Neural cell (in vitro differentiated cells): ENCODE measurements at regions not wholly inside any gene's neighbourhood (a gene's known extent, or its start where the extent isn't known, plus 50 kb on each side); places are given as distances from the start of the nearest gene placed in this dataset.

Experiments used
- H2AFZ ChIP-seq: fragments of 200-600, 300-800 bp; sonication (generic), shearing (Covaris generic); 2 replicates; pipeline ENCODE4 v1.6.0; 2014; ENCODE audit warnings: low read depth, mild to moderate bottlenecking, antibody characterized with exemption, low read length, moderate library complexity
- H3F3A ChIP-seq: fragments of 200-600 bp; shearing (Covaris generic); 2 replicates; pipeline ENCODE4 v1.6.1; 2016; ENCODE audit warnings: mild to moderate bottlenecking, moderate library complexity, mixed read lengths, antibody characterized with exemption, low read length; ENCODE audit not compliant: insufficient read depth, poor library complexity, severe bottlenecking
- H3K27ac ChIP-seq: fragments of 200-600, 300-800 bp; sonication (generic), shearing (Covaris generic); 2 replicates; pipeline ENCODE4 v1.5.1; 2014; ENCODE audit warnings: mild to moderate bottlenecking, low read length, moderate library complexity
- H3K27me3 ChIP-seq: fragments of 300-800, 200-600 bp; sonication (generic), shearing (Covaris generic); 2 replicates; pipeline ENCODE4 v1.6.0; 2014; ENCODE audit warnings: mild to moderate bottlenecking, low read depth, low read length, moderate library complexity; ENCODE audit not compliant: insufficient read depth
- H3K36me3 ChIP-seq: fragments of 300-800, 200-600 bp; sonication (generic), shearing (Covaris generic); 2 replicates; pipeline ENCODE4 v1.5.1; 2014; ENCODE audit warnings: mild to moderate bottlenecking, antibody characterized with exemption, low read length, moderate library complexity; ENCODE audit not compliant: insufficient read depth
- H3K4me2 ChIP-seq: fragments of 300-800, 200-600 bp; sonication (generic), shearing (Covaris generic); 2 replicates; pipeline ENCODE4 v1.6.0; 2014; ENCODE audit warnings: mild to moderate bottlenecking, low read length
- H3K4me3 ChIP-seq: fragments of 300-800, 200-600 bp; sonication (generic), shearing (Covaris generic); 2 replicates; pipeline ENCODE4 v1.5.1; 2014; ENCODE audit warnings: mild to moderate bottlenecking, low read length, moderate library complexity
- H3K79me2 ChIP-seq: fragments of 200-600 bp; shearing (Covaris generic); replicated peaks from 2 replicates; pipeline ENCODE4 v1.6.0; 2014; ENCODE audit warnings: mild to moderate bottlenecking, low read length, moderate library complexity; ENCODE audit not compliant: insufficient read depth
- H3K9ac ChIP-seq: fragments of 300-800, 200-600 bp; sonication (generic), shearing (Covaris generic); 2 replicates; pipeline ENCODE4 v1.6.1; 2016; ENCODE audit warnings: mild to moderate bottlenecking, low read length, mixed read lengths
- H3K9me2 ChIP-seq: fragments of 200-600 bp; shearing (Covaris generic); 2 replicates; pipeline ENCODE4 v1.6.1; 2016; ENCODE audit warnings: mild to moderate bottlenecking, low read length, mixed read lengths; ENCODE audit not compliant: insufficient read depth
- H3K9me3 ChIP-seq: fragments of 200-600, 300-800 bp; sonication (generic), shearing (Covaris generic); 2 replicates; pipeline ENCODE4 v1.6.1; 2016; ENCODE audit warnings: mild to moderate bottlenecking, mixed run types, low read length, moderate library complexity, mixed read lengths
- H4K20me1 ChIP-seq: fragments of 200-600 bp; shearing (Covaris generic); 2 replicates; pipeline ENCODE4 v1.6.1; 2016; ENCODE audit warnings: mild to moderate bottlenecking, mixed run types; ENCODE audit not compliant: insufficient read depth
- CTCF ChIP-seq: fragments of 450-650 bp; IDR thresholded peaks from 2 replicates; pipeline ENCODE4 v1.5.1; 2014; ENCODE audit warnings: antibody characterized with exemption, mild to moderate bottlenecking, moderate library complexity; ENCODE audit not compliant: poor library complexity, severe bottlenecking
- EP300 ChIP-seq: fragments of 450-650 bp; conservative IDR thresholded peaks from 2 replicates; pipeline ENCODE4 v1.6.1; 2014; ENCODE audit warnings: antibody characterized with exemption, mild to moderate bottlenecking, moderate library complexity; ENCODE audit not compliant: poor library complexity, severe bottlenecking
- EZH2 ChIP-seq: fragments of 200-600, 300-800 bp; shearing (Covaris generic), sonication (generic); IDR thresholded peaks from 2 replicates; pipeline ENCODE4 v1.6.1; 2014; ENCODE audit warnings: antibody characterized with exemption, low read length, borderline replicate concordance, mild to moderate bottlenecking; ENCODE audit not compliant: insufficient read depth, poor library complexity, severe bottlenecking
- MXI1 ChIP-seq: fragments of 450-650 bp; conservative IDR thresholded peaks from 2 replicates; pipeline ENCODE4 v1.6.1; 2014; ENCODE audit warnings: antibody characterized with exemption, mild to moderate bottlenecking; ENCODE audit not compliant: poor library complexity, severe bottlenecking
- POLR2AphosphoS5 ChIP-seq: IDR thresholded peaks from 2 replicates; pipeline ENCODE4 v1.6.1; 2012
- RAD21 ChIP-seq: fragments of 450-650 bp; conservative IDR thresholded peaks from 2 replicates; pipeline ENCODE4 v1.6.1; 2014; ENCODE audit warnings: antibody characterized with exemption, mild to moderate bottlenecking, moderate library complexity
- REST ChIP-seq: IDR thresholded peaks from 2 replicates; pipeline ENCODE4 v1.6.1; 2012; ENCODE audit warnings: borderline replicate concordance
- SMC3 ChIP-seq: fragments of 450-650 bp; conservative IDR thresholded peaks from 2 replicates; pipeline ENCODE4 v1.6.1; 2014; ENCODE audit warnings: antibody characterized with exemption, mild to moderate bottlenecking, moderate library complexity; ENCODE audit not compliant: poor library complexity
- TAF1 ChIP-seq: IDR thresholded peaks from 2 replicates; pipeline ENCODE4 v1.6.1; 2012; ENCODE audit warnings: low read depth

- no peaks in the 10 kb centered on the region for H3F3A ChIP-seq
- no peaks in the 10 kb centered on the region for H4K20me1 ChIP-seq
- no peak overlapping the region for H2AFZ ChIP-seq
- no peaks in the 10 kb centered on the region for H3K9me3 ChIP-seq
- H3K27me3 ChIP-seq, result no peaks in the 10 kb centered on the region
- H3K36me3 ChIP-seq, result no peaks in the 10 kb centered on the region
- H3K4me3 ChIP-seq, result no peak overlapping the region
- H3K27ac ChIP-seq, result no peak overlapping the region
- TF ChIP-seq EZH2 (no peak), REST (no peak), POLR2AphosphoS5 (no peak), EP300 (no peak)
- H3K79me2 ChIP-seq, result no peaks in the 10 kb centered on the region
- no peak overlapping the region for H3K9ac ChIP-seq
- no peak overlapping the region for H3K4me2 ChIP-seq
- H3K9me2 ChIP-seq, result no peaks in the 10 kb centered on the region
Observed at GRCh38 chr4:43525646-43526045, 633.1 kb downstream of the GRXCR1 start.

GRCh38 chr4:43547561-43547960, 655.0 kb downstream of the GRXCR1 start:
- Histone ChIP-seq H3K4me2 (no peak overlapping the region), H3K36me3 (no peaks in the 10 kb centered on the region), H3K9me3 (no peaks in the 10 kb centered on the region), H3F3A (no peaks in the 10 kb centered on the region), H3K27me3 (no peaks in the 10 kb centered on the region), H3K9ac (no peak overlapping the region), H3K4me3 (no peak overlapping the region), H4K20me1 (no peaks in the 10 kb centered on the region), H3K79me2 (no peaks in the 10 kb centered on the region), H3K27ac (no peak overlapping the region), H2AFZ (no peak overlapping the region), H3K9me2 (no peaks in the 10 kb centered on the region)
- no peak for TF ChIP-seq RAD21
- TF ChIP-seq TAF1, result no peak
- no peak for TF ChIP-seq REST
- TF ChIP-seq EP300, result no peak
- TF ChIP-seq EZH2, result no peak
- no peak for TF ChIP-seq MXI1
- TF ChIP-seq SMC3, result no peak
- TF ChIP-seq CTCF, result no peak
- TF ChIP-seq POLR2AphosphoS5, result no peak
